SK-N-SH treated with all-trans-retinoic acid at 6 μM for 48 hours (cell line): ENCODE measurements at regions not wholly inside any gene's neighbourhood (a gene's known extent, or its start where the extent isn't known, plus 50 kb on each side); places are given as distances from the start of the nearest gene placed in this dataset.

Source experiments
- ARNTL ChIP-seq: fragments of 450-650 bp; formaldehyde crosslinking; IDR thresholded peaks from 2 replicates; pipeline ENCODE4 v1.5.0; 2020; ENCODE audit warnings: low read depth, mild to moderate bottlenecking, moderate library complexity, borderline replicate concordance
- BACH2 ChIP-seq: fragments of 250-450 bp; sonication (Bioruptor Pico); IDR thresholded peaks from 2 replicates; pipeline ENCODE4 v1.9.0; 2021; ENCODE audit warnings: mild to moderate bottlenecking, borderline replicate concordance
- RARB ChIP-seq: fragments of 250-450 bp; sonication (Bioruptor Pico); IDR thresholded peaks from 2 replicates; pipeline ENCODE4 v1.8.0; 2021; ENCODE audit warnings: mild to moderate bottlenecking, moderate library complexity
- SNAI2 ChIP-seq: fragments of 250-450 bp; sonication (Bioruptor Pico); IDR thresholded peaks from 2 replicates; pipeline ENCODE4 v1.5.0; 2020; ENCODE audit warnings: mild to moderate bottlenecking, moderate library complexity
- TCF4 ChIP-seq: fragments of 250-450 bp; sonication (Bioruptor Pico); IDR thresholded peaks from 2 replicates; pipeline ENCODE4 v1.8.0; 2021; ENCODE audit warnings: mild to moderate bottlenecking, moderate library complexity, borderline replicate concordance
- ZC3H10 ChIP-seq: fragments of 250-450 bp; sonication (Bioruptor Pico); IDR thresholded peaks from 2 replicates; pipeline ENCODE4 v1.5.1; 2021; ENCODE audit warnings: mild to moderate bottlenecking, moderate library complexity
- ZFP30 ChIP-seq: fragments of 450-650 bp; formaldehyde crosslinking; IDR thresholded peaks from 2 replicates; pipeline ENCODE4 v1.5.0; 2022; ENCODE audit warnings: mild to moderate bottlenecking, moderate library complexity
- ZNF70 ChIP-seq: fragments of 450-650 bp; formaldehyde crosslinking; IDR thresholded peaks from 2 replicates; pipeline ENCODE4 v1.5.0; 2020; ENCODE audit warnings: mild to moderate bottlenecking, moderate library complexity
- TF ChIP-seq, protein P1 (sequence below): fragments of 250-450 bp; sonication (Bioruptor Pico); IDR thresholded peaks from 2 replicates; pipeline ENCODE4 v1.5.1; 2021; ENCODE audit warnings: mild to moderate bottlenecking, moderate library complexity
- TF ChIP-seq, protein P2 (sequence below): fragments of 250-450 bp; sonication (Bioruptor Pico); IDR thresholded peaks from 2 replicates; pipeline ENCODE4 v1.8.0; 2020; ENCODE audit warnings: mild to moderate bottlenecking, moderate library complexity, borderline replicate concordance
- TF ChIP-seq, protein P3 (sequence below): fragments of 250-450 bp; sonication (Bioruptor Pico); IDR thresholded peaks from 2 replicates; pipeline ENCODE4 v1.8.0; 2021; ENCODE audit warnings: low read depth, mild to moderate bottlenecking, moderate library complexity, borderline replicate concordance
- TF ChIP-seq, protein P4 (sequence below): fragments of 250-450 bp; sonication (Bioruptor Pico); IDR thresholded peaks from 2 replicates; pipeline ENCODE4 v1.5.1; 2020; ENCODE audit warnings: low read depth, mild to moderate bottlenecking, moderate library complexity

DNA sequence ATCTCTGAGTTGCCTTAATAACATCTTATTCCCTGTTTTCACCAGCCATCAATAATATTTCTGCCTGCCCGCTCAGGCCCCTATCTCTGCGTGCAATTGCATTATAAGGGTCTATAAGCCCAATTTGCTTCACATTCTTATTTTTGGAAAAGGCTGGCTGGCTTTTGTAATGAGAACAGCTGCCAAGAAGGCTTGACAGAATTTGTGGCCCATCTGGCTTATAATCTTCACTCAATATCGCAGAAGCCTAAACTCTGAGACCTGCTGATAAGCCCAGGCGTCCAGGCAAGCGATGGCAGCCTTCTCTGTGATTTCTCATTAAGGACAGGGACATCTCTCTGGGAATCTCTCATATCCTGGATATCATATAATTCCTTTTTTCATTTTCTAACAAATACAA is 1618.6 kb upstream of the CELF4 start:
- TF ChIP-seq BACH2 (CRISPR knock-in tag) (no peak), ARNTL (CRISPR knock-in tag) (no peak), TCF4 (CRISPR knock-in tag) (peak; percentile 90; the same call in 1 of the 2 replicates), RARB (CRISPR knock-in tag) (no peak), ZC3H10 (CRISPR knock-in tag) (no peak), ZFP30 (CRISPR knock-in tag) (no peak), ZNF70 (CRISPR knock-in tag) (no peak), SNAI2 (CRISPR knock-in tag) (no peak)
- TF ChIP-seq, protein P1, sequence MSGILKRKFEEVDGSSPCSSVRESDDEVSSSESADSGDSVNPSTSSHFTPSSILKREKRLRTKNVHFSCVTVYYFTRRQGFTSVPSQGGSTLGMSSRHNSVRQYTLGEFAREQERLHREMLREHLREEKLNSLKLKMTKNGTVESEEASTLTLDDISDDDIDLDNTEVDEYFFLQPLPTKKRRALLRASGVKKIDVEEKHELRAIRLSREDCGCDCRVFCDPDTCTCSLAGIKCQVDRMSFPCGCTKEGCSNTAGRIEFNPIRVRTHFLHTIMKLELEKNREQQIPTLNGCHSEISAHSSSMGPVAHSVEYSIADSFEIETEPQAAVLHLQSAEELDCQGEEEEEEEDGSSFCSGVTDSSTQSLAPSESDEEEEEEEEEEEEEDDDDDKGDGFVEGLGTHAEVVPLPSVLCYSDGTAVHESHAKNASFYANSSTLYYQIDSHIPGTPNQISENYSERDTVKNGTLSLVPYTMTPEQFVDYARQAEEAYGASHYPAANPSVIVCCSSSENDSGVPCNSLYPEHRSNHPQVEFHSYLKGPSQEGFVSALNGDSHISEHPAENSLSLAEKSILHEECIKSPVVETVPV = no peak
- TF ChIP-seq, protein P2, sequence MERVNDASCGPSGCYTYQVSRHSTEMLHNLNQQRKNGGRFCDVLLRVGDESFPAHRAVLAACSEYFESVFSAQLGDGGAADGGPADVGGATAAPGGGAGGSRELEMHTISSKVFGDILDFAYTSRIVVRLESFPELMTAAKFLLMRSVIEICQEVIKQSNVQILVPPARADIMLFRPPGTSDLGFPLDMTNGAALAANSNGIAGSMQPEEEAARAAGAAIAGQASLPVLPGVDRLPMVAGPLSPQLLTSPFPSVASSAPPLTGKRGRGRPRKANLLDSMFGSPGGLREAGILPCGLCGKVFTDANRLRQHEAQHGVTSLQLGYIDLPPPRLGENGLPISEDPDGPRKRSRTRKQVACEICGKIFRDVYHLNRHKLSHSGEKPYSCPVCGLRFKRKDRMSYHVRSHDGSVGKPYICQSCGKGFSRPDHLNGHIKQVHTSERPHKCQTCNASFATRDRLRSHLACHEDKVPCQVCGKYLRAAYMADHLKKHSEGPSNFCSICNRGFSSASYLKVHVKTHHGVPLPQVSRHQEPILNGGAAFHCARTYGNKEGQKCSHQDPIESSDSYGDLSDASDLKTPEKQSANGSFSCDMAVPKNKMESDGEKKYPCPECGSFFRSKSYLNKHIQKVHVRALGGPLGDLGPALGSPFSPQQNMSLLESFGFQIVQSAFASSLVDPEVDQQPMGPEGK = no peak
- TF ChIP-seq, protein P3, sequence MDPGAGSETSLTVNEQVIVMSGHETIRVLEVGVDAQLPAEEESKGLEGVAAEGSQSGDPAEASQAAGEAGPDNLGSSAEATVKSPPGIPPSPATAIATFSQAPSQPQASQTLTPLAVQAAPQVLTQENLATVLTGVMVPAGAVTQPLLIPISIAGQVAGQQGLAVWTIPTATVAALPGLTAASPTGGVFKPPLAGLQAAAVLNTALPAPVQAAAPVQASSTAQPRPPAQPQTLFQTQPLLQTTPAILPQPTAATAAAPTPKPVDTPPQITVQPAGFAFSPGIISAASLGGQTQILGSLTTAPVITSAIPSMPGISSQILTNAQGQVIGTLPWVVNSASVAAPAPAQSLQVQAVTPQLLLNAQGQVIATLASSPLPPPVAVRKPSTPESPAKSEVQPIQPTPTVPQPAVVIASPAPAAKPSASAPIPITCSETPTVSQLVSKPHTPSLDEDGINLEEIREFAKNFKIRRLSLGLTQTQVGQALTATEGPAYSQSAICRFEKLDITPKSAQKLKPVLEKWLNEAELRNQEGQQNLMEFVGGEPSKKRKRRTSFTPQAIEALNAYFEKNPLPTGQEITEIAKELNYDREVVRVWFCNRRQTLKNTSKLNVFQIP (CRISPR knock-in tag) = no peak
- TF ChIP-seq, protein P4, sequence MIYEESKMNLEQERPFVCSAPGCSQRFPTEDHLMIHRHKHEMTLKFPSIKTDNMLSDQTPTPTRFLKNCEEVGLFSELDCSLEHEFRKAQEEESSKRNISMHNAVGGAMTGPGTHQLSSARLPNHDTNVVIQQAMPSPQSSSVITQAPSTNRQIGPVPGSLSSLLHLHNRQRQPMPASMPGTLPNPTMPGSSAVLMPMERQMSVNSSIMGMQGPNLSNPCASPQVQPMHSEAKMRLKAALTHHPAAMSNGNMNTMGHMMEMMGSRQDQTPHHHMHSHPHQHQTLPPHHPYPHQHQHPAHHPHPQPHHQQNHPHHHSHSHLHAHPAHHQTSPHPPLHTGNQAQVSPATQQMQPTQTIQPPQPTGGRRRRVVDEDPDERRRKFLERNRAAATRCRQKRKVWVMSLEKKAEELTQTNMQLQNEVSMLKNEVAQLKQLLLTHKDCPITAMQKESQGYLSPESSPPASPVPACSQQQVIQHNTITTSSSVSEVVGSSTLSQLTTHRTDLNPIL (CRISPR knock-in tag) = no peak
